ENCODE measurements at regions not wholly inside any gene's neighbourhood (a gene's known extent, or its start where the extent isn't known, plus 50 kb on each side); places are given as distances from the start of the nearest gene placed in this dataset.

DNA sequence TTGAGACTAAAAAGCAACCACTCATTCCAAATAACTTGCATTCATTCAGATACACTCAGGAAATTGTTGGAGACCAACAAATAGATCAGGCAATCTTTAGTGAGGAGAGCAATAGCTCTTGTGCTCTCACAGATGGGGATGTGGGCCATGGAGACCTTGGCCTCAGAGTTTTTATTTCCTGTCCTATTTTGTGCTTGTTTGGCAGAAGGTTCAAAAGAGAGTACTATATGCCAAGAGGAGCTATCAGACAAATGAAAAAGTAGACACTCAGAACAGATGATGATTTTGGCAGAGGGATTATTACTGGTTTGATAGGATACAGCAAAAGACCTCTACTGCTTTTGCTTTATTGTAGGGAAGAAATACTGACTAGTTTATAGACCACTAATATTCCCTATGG, 230.2 kb downstream of the KCNE4 start:
- Mint-ChIP-seq H3K4me1 (no peaks in the 10 kb centered on the region), H3K36me3 (no peaks in the 10 kb centered on the region), H3K27me3 (ENCODE audit: insufficient read depth, low read depth) (no peaks in the 10 kb centered on the region), H3K27ac (no peak overlapping the region), H3K4me3 (no peak overlapping the region), H3K9me3 (no peaks in the 10 kb centered on the region)
- Histone ChIP-seq H3K4me3 (no peak overlapping the region), H2AFZ (replicated peaks) (no peak overlapping the region), H3K36me3 (no peaks in the 10 kb centered on the region), H3F3A (ENCODE audit: low read depth) (no peaks in the 10 kb centered on the region), H3K79me2 (ENCODE audit: low read depth) (no peaks in the 10 kb centered on the region), H3K9me3 (ENCODE audit: low read depth) (no peaks in the 10 kb centered on the region), H3K4me1 (no peaks in the 10 kb centered on the region), H3K4me2 (no peak overlapping the region), H4K20me1 (ENCODE audit: low read depth) (no peaks in the 10 kb centered on the region), H3K27ac (no peak overlapping the region), H3K9ac (no peak overlapping the region), H3K27me3 (no peaks in the 10 kb centered on the region)
- TF ChIP-seq EZH2phosphoT487 (IDR thresholded peaks at IDR 0.05) (no peak), EZH2 (IDR thresholded peaks at IDR 0.05) (no peak)
- TF ChIP-seq, protein P1, sequence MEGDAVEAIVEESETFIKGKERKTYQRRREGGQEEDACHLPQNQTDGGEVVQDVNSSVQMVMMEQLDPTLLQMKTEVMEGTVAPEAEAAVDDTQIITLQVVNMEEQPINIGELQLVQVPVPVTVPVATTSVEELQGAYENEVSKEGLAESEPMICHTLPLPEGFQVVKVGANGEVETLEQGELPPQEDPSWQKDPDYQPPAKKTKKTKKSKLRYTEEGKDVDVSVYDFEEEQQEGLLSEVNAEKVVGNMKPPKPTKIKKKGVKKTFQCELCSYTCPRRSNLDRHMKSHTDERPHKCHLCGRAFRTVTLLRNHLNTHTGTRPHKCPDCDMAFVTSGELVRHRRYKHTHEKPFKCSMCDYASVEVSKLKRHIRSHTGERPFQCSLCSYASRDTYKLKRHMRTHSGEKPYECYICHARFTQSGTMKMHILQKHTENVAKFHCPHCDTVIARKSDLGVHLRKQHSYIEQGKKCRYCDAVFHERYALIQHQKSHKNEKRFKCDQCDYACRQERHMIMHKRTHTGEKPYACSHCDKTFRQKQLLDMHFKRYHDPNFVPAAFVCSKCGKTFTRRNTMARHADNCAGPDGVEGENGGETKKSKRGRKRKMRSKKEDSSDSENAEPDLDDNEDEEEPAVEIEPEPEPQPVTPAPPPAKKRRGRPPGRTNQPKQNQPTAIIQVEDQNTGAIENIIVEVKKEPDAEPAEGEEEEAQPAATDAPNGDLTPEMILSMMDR (IDR thresholded peaks at IDR 0.05) = no peak
- no peak for DNase-seq (ENCODE audit: low spot score)

DNA sequence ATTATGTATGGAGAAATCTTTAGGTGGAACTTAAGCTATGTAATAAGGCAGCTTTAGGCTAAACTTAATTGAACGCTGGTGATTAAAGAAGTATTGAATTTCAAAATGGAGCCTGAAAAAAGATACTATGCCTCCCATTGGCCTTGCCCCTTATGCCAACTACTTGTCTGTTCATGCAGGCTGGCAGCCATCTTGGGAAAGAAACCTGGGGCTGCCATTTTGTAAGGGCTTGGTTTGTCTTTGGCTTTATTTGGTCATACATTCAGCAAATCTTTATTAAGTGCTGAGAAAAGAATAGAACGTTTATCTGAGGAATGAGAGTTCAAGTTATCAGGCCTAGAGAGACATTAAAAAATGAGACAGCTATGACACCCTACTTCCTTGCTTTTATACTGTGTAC, 231.3 kb downstream of the KCNE4 start:
- Histone ChIP-seq H3K9me3 (ENCODE audit: low read depth) (no peaks in the 10 kb centered on the region), H3K36me3 (no peaks in the 10 kb centered on the region), H3K4me2 (no peak overlapping the region), H3K27me3 (no peaks in the 10 kb centered on the region), H4K20me1 (ENCODE audit: low read depth) (no peaks in the 10 kb centered on the region), H2AFZ (replicated peaks) (no peak overlapping the region), H3K9ac (no peak overlapping the region), H3K27ac (no peak overlapping the region), H3K79me2 (ENCODE audit: low read depth) (no peaks in the 10 kb centered on the region), H3K4me1 (no peaks in the 10 kb centered on the region), H3F3A (ENCODE audit: low read depth) (no peaks in the 10 kb centered on the region), H3K4me3 (no peak overlapping the region)
- TF ChIP-seq EZH2 (IDR thresholded peaks at IDR 0.05) (no peak), EZH2phosphoT487 (IDR thresholded peaks at IDR 0.05) (no peak)
- TF ChIP-seq, protein P1 (IDR thresholded peaks at IDR 0.05) = no peak
- no peaks in the 10 kb centered on the region for H3K4me1 Mint-ChIP-seq
- H3K4me3 Mint-ChIP-seq = no peak overlapping the region
- peaks cover 2% of the 10 kb centered on the region for H3K27me3 Mint-ChIP-seq (ENCODE audit: insufficient read depth, low read depth)
- no peaks in the 10 kb centered on the region for H3K36me3 Mint-ChIP-seq
- H3K27ac Mint-ChIP-seq = no peak overlapping the region
- DNase-seq (ENCODE audit: low spot score) = no peak
- no peaks in the 10 kb centered on the region for H3K9me3 Mint-ChIP-seq

DNA sequence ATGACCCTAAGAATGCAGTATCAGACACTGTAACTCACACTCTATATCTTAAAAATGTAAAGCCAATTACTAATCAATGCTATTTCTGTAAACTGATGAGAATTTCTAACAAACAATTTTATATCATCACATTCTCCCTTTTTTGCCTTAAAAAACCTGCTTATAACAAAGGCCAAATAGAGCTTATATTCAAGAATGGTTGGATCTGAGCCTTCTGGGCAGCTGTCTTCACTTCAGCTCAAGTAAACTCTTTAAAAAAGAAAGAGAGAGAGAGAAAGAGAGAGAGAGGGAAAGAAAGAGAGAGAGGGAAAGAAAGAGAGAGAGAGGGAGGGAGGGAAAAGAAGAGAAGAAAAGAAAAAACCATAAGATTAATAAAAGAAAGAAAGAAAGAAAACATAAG, 231.8 kb downstream of the KCNE4 start:
- H3K36me3 ChIP-seq = no peaks in the 10 kb centered on the region
- Mint-ChIP-seq H3K9me3 (no peaks in the 10 kb centered on the region), H3K27me3 (ENCODE audit: insufficient read depth, low read depth) (peaks cover 2% of the 10 kb centered on the region), H3K4me1 (no peaks in the 10 kb centered on the region), H3K36me3 (no peaks in the 10 kb centered on the region), H3K27ac (no peak overlapping the region), H3K4me3 (no peak overlapping the region)
- H3K27me3 ChIP-seq = no peaks in the 10 kb centered on the region
- no peaks in the 10 kb centered on the region for H3F3A ChIP-seq (ENCODE audit: low read depth)
- no peak overlapping the region for H3K9ac ChIP-seq
- H3K79me2 ChIP-seq (ENCODE audit: low read depth) = no peaks in the 10 kb centered on the region
- no peaks in the 10 kb centered on the region for H3K4me1 ChIP-seq
- no peaks in the 10 kb centered on the region for H3K9me3 ChIP-seq (ENCODE audit: low read depth)
- no peaks in the 10 kb centered on the region for H4K20me1 ChIP-seq (ENCODE audit: low read depth)
- H2AFZ ChIP-seq (replicated peaks) = no peak overlapping the region
- H3K4me2 ChIP-seq = no peak overlapping the region
- no peak overlapping the region for H3K27ac ChIP-seq
- H3K4me3 ChIP-seq = no peak overlapping the region
- TF ChIP-seq EZH2 (IDR thresholded peaks at IDR 0.05) (no peak), EZH2phosphoT487 (IDR thresholded peaks at IDR 0.05) (no peak)
- TF ChIP-seq, protein P1 (IDR thresholded peaks at IDR 0.05) = no peak
- DNase-seq (ENCODE audit: low spot score) = no peak

All from neural progenitor cell (in vitro differentiated cells).